ENCODE measurements at regions not wholly inside any gene's neighbourhood (a gene's known extent, or its start where the extent isn't known, plus 50 kb on each side); places are given as distances from the start of the nearest gene placed in this dataset.
A peak's percentile ranks its signal among the peaks of the same experiment; 100 is the strongest.

GRCh38 chr15:98568382-98569017 lies 79.8 kb upstream of the IGF1R start:
- peak; percentile 10 for DNase-seq

- DNase-seq = no peak
Measured at GRCh38 chr15:98570119-98570518, 78.2 kb upstream of the IGF1R start.

- DNase-seq = no peak
Measured at GRCh38 chr15:98580572-98580971, 67.8 kb upstream of the IGF1R start.

GRCh38 chr15:98581715-98582114 lies 66.6 kb upstream of the IGF1R start:
- DNase-seq = no peak

- no peak for DNase-seq
Measured at GRCh38 chr15:98582900-98583554, 65.3 kb upstream of the IGF1R start.

GRCh38 chr15:98583771-98584430 lies 64.4 kb upstream of the IGF1R start:
- no peak for DNase-seq

- DNase-seq = no peak
Measured at GRCh38 chr15:98586066-98586465, 62.3 kb upstream of the IGF1R start.

- DNase-seq = no peak
Measured at GRCh38 chr15:98592136-98592535, 56.2 kb upstream of the IGF1R start.

GRCh38 chr15:98596131-98596530 lies 52.2 kb upstream of the IGF1R start:
- DNase-seq = no peak

- no peak for DNase-seq
Measured at GRCh38 chr15:98596885-98597392, 51.4 kb upstream of the IGF1R start.

GRCh38 chr15:98597666-98598065 lies 50.7 kb upstream of the IGF1R start:
- no peak for DNase-seq

Data from hematopoietic multipotent progenitor cell treated with erythropoietin and hydrocortisone succinate and interleukin-3 and kit ligand, for 6 days (in vitro differentiated cells).